ENCODE measurements at regions not wholly inside any gene's neighbourhood (a gene's known extent, or its start where the extent isn't known, plus 50 kb on each side); places are given as distances from the start of the nearest gene placed in this dataset.

DNA sequence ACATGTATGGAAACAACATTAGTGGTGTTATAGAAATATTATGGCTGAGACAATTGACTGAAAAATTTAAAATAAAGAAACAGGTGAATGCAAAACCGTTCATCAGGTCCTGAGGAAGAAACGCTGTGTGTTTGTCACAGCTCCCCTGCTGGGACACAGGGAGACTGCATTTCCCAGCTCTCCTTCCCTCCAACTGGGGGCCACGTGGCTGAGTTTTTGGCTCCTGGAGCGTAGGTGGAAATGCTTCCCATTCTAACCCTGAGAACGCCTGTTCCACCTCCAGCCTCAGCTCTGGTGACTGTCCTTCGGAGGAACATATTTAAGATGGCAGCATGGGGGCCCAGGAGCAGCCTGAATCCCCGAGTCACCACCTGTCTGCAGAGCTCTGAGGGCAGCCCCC lies 398.6 kb downstream of the BRD1 start:
- Histone ChIP-seq H2BK15ac (ENCODE audit: low read depth, low read length) (no peak overlapping the region), H3K23ac (ENCODE audit: low read depth, low read length) (no peak overlapping the region), H3K4ac (ENCODE audit: low read depth, low read length) (no peak overlapping the region), H4K91ac (ENCODE audit: insufficient read depth, low read depth, low read length) (no peak overlapping the region), H3K27me3 (ENCODE audit: control insufficient read depth, insufficient read depth, low read length) (no peaks in the 10 kb centered on the region), H3K9me3 (ENCODE audit: control insufficient read depth, insufficient read depth, low read length) (peaks cover 37% of the 10 kb centered on the region), H3K9ac (ENCODE audit: low read depth, low read length) (no peak overlapping the region), H3K4me3 (ENCODE audit: insufficient read depth, low read depth, low read length) (no peak overlapping the region), H3K14ac (replicated peaks; ENCODE audit: low read depth, low read length) (no peak overlapping the region), H3K18ac (ENCODE audit: low read depth, low read length) (no peak overlapping the region), H3K9me1 (ENCODE audit: insufficient read depth, low read length) (no peaks in the 10 kb centered on the region), H4K5ac (ENCODE audit: low read depth, low read length) (no peak overlapping the region), H3K36me3 (ENCODE audit: control insufficient read depth, insufficient read depth, low read length) (no peaks in the 10 kb centered on the region), H2AFZ (replicated peaks; ENCODE audit: low read length, poor library complexity) (no peak overlapping the region), H3K56ac (ENCODE audit: extremely low read depth, insufficient read depth, low read length) (no peak overlapping the region), H3K27ac (ENCODE audit: insufficient read depth, low read length) (no peak overlapping the region), H2BK5ac (ENCODE audit: low read depth, low read length, poor library complexity, severe bottlenecking) (no peak overlapping the region), H3K4me1 (ENCODE audit: control insufficient read depth, insufficient read depth, low read length) (no peaks in the 10 kb centered on the region), H4K20me1 (ENCODE audit: insufficient read depth, low read length) (no peaks in the 10 kb centered on the region), H3K79me1 (ENCODE audit: low read depth in 1 of 2, low read length in 2 of 2) (no peaks in the 10 kb centered on the region), H2AK9ac (replicated peaks; ENCODE audit: low read depth, low read length, poor library complexity) (no peak overlapping the region), H3K4me2 (ENCODE audit: low read depth, low read length) (no peak overlapping the region), H2AK5ac (ENCODE audit: low read depth, low read length) (no peak overlapping the region), H4K8ac (ENCODE audit: low read depth in 2 of 2, low read length in 2 of 2) (no peak overlapping the region), H2BK20ac (ENCODE audit: low read depth, low read length) (no peak overlapping the region), H2BK120ac (ENCODE audit: low read depth, low read length) (no peak overlapping the region)
- intact Hi-C loops (cut with micrococcal nuclease), result no loop called here
- ChIA-PET POLR2A (ENCODE audit: unreplicated experiment) (no interaction called here), CTCF (no interaction called here)
- in situ Hi-C loops (cut with MboI; ENCODE audit: low sequenced_read_pairs), result no loop called here
- ATAC-seq (ENCODE audit: low read depth), result no peak
- WGBS, 2 experiments (ENCODE audit: extremely low coverage in 2 of 2, insufficient read length in 1 of 2), result 40% methylated on average over 4 of the region's 7 CpGs; no CpG with 5 or more reads in 1 of the 2 experiments
- TF ChIP-seq MAZ (IDR thresholded peaks at IDR 0.05; ENCODE audit: borderline replicate concordance, low read depth, low read length), result no peak
- TF ChIP-seq MXI1 (IDR thresholded peaks at IDR 0.05; ENCODE audit: borderline replicate concordance, low read depth, low read length), result no peak
- no peak for TF ChIP-seq SMC3 (IDR thresholded peaks at IDR 0.05; ENCODE audit: low read depth, low read length)
- TF ChIP-seq RCOR1 (IDR thresholded peaks at IDR 0.05; ENCODE audit: insufficient replicate concordance, low read length), result no peak
- no peak for TF ChIP-seq MAFK (IDR thresholded peaks at IDR 0.05; ENCODE audit: low read depth, low read length)
- no peak for TF ChIP-seq CEBPB (IDR thresholded peaks at IDR 0.05; ENCODE audit: low read depth, low read length)
- TF ChIP-seq FOS (IDR thresholded peaks at IDR 0.05; ENCODE audit: low read depth, low read length), result no peak
- no peak for TF ChIP-seq CTCF (conservative IDR thresholded peaks at IDR 0.05; ENCODE audit: low read depth, low read length)
- TF ChIP-seq CHD1 (IDR thresholded peaks at IDR 0.05; ENCODE audit: low read depth, low read length), result no peak
- TF ChIP-seq RAD21 (IDR thresholded peaks at IDR 0.05; ENCODE audit: low read length), result no peak
- TF ChIP-seq, protein P1, sequence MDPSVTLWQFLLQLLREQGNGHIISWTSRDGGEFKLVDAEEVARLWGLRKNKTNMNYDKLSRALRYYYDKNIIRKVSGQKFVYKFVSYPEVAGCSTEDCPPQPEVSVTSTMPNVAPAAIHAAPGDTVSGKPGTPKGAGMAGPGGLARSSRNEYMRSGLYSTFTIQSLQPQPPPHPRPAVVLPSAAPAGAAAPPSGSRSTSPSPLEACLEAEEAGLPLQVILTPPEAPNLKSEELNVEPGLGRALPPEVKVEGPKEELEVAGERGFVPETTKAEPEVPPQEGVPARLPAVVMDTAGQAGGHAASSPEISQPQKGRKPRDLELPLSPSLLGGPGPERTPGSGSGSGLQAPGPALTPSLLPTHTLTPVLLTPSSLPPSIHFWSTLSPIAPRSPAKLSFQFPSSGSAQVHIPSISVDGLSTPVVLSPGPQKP (IDR thresholded peaks at IDR 0.05; ENCODE audit: borderline replicate concordance, low read depth, low read length), result no peak
- no peak for TF ChIP-seq NFE2L2 (IDR thresholded peaks at IDR 0.05; ENCODE audit: low read depth, low read length)
- TF ChIP-seq RFX5 (IDR thresholded peaks at IDR 0.05; ENCODE audit: low read depth, low read length), result no peak
- TF ChIP-seq BHLHE40 (IDR thresholded peaks at IDR 0.05; ENCODE audit: low read depth, low read length), result no peak
- dilution Hi-C loops (cut with HindIII; ENCODE audit: low sequenced_read_pairs, unreplicated experiment), result no loop called here
- no peak for DNase-seq
- no TSS peak for BruUV-seq (replicated peaks)

All from IMR-90 (cell line).